NT2/D1 (cell line): ENCODE measurements at regions not wholly inside any gene's neighbourhood (a gene's known extent, or its start where the extent isn't known, plus 50 kb on each side); places are given as distances from the start of the nearest gene placed in this dataset.

ENCODE experiments used
- SUZ12 ChIP-seq: IDR thresholded peaks from 2 replicates; pipeline ENCODE4 v1.6.1; 2011; ENCODE audit not compliant: insufficient read length, insufficient read depth; ENCODE audit errors: extremely low read depth
- ZNF274 ChIP-seq: IDR thresholded peaks from 2 replicates; pipeline ENCODE4 v1.6.1; 2011; ENCODE audit warnings: mild to moderate bottlenecking, low read depth, low read length

- TF ChIP-seq SUZ12 (no peak), ZNF274 (no peak)
These were observed 926.5 kb upstream of the GHITM start for GRCh38 chr10:83212632-83213334.
